Kidney (tissue), 13 donors: ENCODE measurements at regions not wholly inside any gene's neighbourhood (a gene's known extent, or its start where the extent isn't known, plus 50 kb on each side); places are given as distances from the start of the nearest gene placed in this dataset.
A peak's percentile ranks its signal among the peaks of the same experiment; 100 is the strongest.

ENCODE experiments used
- DNase-seq, 5 donors: peaks; one replicate each; pipeline ENCODE4 v3.0.0-alpha.2; 2013 to 2020
- FAIRE-seq: peaks from 2 replicates; lab custom pipeline; 2012; peaks lifted over from hg19 to GRCh38; lab: Jason Lieb, UNC
- H3K27ac ChIP-seq, 2 donors: one replicate each; pipeline ENCODE4 v1.7.0; 2013; ENCODE audit warnings: low read depth in 2 of 2, low read length in 2 of 2, inconsistent platforms in 1 of 2
- H3K27me3 ChIP-seq: one replicate; pipeline ENCODE4 v1.7.1; 2013; ENCODE audit warnings: low read length, inconsistent platforms; ENCODE audit not compliant: control insufficient read depth, insufficient read depth
- H3K36me3 ChIP-seq, 3 donors: one replicate each; pipeline versions ENCODE4 v1.7.0 to v1.7.1; 2013; ENCODE audit warnings: low read length in 3 of 3, control low read depth in 1 of 3, inconsistent platforms in 1 of 3; ENCODE audit not compliant: insufficient read depth in 3 of 3, control insufficient read depth in 2 of 3
- H3K4me1 ChIP-seq, 3 donors: one replicate each; pipeline versions ENCODE4 v1.7.0 to v1.7.1; 2013; ENCODE audit warnings: low read length in 3 of 3, inconsistent platforms in 1 of 3, low read depth in 1 of 3; ENCODE audit not compliant: control insufficient read depth in 2 of 3, insufficient read depth in 2 of 3
- H3K4me3 ChIP-seq, 3 donors: one replicate each; pipeline versions ENCODE4 v1.7.0 to v1.8.1; 2013; ENCODE audit warnings: low read length in 3 of 3, control low read depth in 1 of 3, inconsistent platforms in 1 of 3
- H3K9ac ChIP-seq, 3 donors: one replicate each; pipeline versions ENCODE4 v1.7.0 to v1.7.1; 2013; ENCODE audit warnings: low read length in 3 of 3, control low read depth in 1 of 3, inconsistent platforms in 1 of 3
- H3K9me3 ChIP-seq, 3 donors: one replicate each; pipeline versions ENCODE4 v1.7.0 to v1.7.1; 2013; ENCODE audit warnings: low read length in 3 of 3, control low read depth in 1 of 3, inconsistent platforms in 1 of 3; ENCODE audit not compliant: control insufficient read depth in 2 of 3, insufficient read depth in 1 of 3
- intact Hi-C: fragments of 100-400 bp; cut with DNase I; formaldehyde crosslinking; loops from one replicate; pipeline ENCODE4 v1.11.1; 2022
- TF ChIP-seq, protein P1 (sequence below): IDR thresholded peaks from 3 replicates; pipeline ENCODE4 v1.5.1; 2012; ENCODE audit warnings: mild to moderate bottlenecking, moderate library complexity, borderline replicate concordance; ENCODE audit not compliant: insufficient read depth; ENCODE audit errors: extremely low read depth
- donor health status: control.
- donor health status: control.
- donor health status: control.
- donor health status: control.
- donor health status: control.
- donor health status: DM: yes; HTN: yes; CAD: no.
- donor health status: Normal renal cell carcinoma (clear cell type).

DNA sequence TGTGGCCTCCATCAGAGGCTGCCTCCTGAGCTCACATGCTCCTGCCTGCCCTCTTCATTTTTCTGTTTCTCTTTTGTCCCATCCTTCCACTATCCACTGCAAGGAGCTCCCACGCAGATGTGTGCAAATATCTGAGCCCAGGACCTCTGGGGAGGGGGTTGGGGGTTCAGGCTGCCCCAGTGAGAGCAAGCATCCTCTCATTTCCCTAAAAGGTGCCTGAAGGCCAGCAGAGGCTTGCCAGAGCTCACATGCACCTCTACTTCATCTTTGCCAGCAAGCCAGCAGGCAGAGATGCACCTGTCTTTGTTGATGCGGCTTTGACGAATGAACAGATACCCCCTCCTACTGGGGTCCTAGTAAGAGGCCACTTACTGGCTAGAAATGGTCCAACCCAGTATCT is 128.8 kb downstream of the FGF9 start:
- Histone ChIP-seq H3K9me3 (no peaks in the 10 kb centered on the region), H3K27me3 (no peaks in the 10 kb centered on the region), H3K4me3 (no peak overlapping the region), H3K27ac (no peak overlapping the region), H3K9ac (no peak overlapping the region), H3K4me1 (no peaks in the 10 kb centered on the region), H3K36me3 (no peaks in the 10 kb centered on the region)
- TF ChIP-seq, protein P1, sequence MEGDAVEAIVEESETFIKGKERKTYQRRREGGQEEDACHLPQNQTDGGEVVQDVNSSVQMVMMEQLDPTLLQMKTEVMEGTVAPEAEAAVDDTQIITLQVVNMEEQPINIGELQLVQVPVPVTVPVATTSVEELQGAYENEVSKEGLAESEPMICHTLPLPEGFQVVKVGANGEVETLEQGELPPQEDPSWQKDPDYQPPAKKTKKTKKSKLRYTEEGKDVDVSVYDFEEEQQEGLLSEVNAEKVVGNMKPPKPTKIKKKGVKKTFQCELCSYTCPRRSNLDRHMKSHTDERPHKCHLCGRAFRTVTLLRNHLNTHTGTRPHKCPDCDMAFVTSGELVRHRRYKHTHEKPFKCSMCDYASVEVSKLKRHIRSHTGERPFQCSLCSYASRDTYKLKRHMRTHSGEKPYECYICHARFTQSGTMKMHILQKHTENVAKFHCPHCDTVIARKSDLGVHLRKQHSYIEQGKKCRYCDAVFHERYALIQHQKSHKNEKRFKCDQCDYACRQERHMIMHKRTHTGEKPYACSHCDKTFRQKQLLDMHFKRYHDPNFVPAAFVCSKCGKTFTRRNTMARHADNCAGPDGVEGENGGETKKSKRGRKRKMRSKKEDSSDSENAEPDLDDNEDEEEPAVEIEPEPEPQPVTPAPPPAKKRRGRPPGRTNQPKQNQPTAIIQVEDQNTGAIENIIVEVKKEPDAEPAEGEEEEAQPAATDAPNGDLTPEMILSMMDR, result no peak
- no peak for DNase-seq
- no peak for FAIRE-seq
- intact Hi-C loops, result no loop called here

DNA sequence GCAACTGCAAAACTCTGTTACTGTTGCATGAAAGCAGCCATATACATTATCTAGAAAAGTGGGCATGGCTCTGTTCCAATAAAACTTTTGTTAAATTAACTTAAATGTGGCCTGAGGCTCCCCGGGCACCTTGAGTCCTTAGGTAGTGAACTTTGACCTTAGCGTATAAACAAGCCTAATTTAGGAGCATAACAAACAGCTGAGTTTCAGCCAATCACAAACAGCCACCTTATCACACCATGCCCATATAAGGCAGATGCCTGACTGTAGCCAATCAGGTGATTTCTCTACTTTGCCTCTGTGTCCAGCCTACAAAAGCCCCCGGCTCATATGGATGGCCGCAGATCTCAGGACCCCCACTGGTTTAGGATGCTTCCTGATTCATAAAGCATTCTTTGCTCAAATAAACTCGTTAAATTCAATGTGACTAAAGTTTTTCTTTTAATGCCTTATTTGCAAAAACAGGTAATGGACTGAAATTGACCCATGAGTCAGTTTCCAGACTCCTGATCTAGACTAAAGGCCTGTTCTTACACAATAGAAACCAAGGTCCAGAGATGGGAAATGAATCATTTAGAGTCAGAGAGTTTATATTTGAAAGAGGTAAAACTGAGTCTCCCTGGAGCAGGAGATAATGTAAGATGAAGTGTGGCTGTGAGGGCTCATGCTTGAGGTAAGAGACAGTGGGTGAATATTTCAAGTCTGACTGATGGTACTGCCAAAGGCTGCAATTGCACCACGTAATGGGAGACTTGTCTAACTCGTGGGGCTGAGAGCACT is 130.2 kb downstream of the FGF9 start:
- TF ChIP-seq, protein P1, result no peak
- H3K9ac ChIP-seq, result no peak overlapping the region
- no peaks in the 10 kb centered on the region for H3K36me3 ChIP-seq
- no peaks in the 10 kb centered on the region for H3K4me1 ChIP-seq
- DNase-seq, result no peak
- no peaks in the 10 kb centered on the region for H3K27me3 ChIP-seq
- no peak overlapping the region for H3K27ac ChIP-seq
- intact Hi-C loops, result no loop called here
- H3K4me3 ChIP-seq, result no peak overlapping the region
- H3K9me3 ChIP-seq, result no peaks in the 10 kb centered on the region
- no peak for FAIRE-seq

DNA sequence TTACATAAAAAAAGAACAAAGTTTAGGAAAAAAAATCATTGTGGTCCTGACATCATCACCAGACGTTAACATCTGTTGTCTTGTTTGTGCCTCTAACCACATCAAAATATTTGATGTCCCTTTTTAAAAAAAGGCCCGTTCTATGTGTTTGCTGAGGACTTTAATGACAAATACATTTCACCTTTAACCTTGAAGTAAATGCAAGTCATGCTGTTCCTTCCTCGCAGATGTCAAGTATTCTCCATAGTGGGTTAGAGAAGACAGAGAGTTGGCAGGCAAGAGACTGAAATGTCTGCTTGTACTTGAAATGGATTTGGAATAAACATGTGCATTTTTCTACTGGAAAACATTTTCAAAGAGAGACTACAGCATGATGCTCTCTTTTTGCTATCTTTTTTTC is 134.9 kb downstream of the FGF9 start:
- Histone ChIP-seq H3K9ac (no peak overlapping the region), H3K36me3 (no peaks in the 10 kb centered on the region), H3K9me3 (no peaks in the 10 kb centered on the region), H3K27ac (no peak overlapping the region), H3K4me3 (no peak overlapping the region), H3K27me3 (no peaks in the 10 kb centered on the region), H3K4me1 (no peaks in the 10 kb centered on the region)
- TF ChIP-seq, protein P1, result no peak
- intact Hi-C loops, result no loop called here
- DNase-seq (no peak), FAIRE-seq (no peak)

DNA sequence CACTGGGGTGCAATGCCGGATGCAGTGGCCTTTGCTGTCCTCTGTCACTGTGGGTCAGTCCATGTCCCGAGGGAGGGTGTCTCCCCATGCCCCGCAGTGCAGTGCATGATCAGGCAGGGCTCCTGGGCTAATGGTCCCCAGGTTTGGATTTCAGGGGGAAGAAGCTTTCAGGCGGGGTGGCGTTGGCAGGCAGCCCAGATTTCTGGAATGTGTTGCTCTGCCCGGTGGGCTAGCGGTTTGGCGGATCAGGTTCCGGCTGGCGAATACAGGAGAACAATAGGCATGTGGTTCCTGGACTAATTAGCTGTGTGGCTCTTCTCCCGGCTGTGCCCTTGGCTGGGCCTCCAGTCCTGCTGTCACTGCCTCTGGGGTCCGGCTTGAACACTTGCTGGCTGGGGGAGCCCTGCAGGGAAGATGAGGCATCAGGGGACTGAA is 141.3 kb downstream of the FGF9 start:
- FAIRE-seq, result no peak
- no peaks in the 10 kb centered on the region for H3K36me3 ChIP-seq
- H3K27ac ChIP-seq, result peak overlapping the region; percentile 14 to 78
- no peaks in the 10 kb centered on the region for H3K9me3 ChIP-seq
- H3K27me3 ChIP-seq, result no peaks in the 10 kb centered on the region
- H3K9ac ChIP-seq, result no peak overlapping the region
- intact Hi-C loops, result no loop called here
- H3K4me3 ChIP-seq, result peak overlapping the region in 1 of 3 donors; percentile 8
- peak; percentile 77 to 87 (median 84) for DNase-seq
- peaks cover 0 to 15% (median 7%) of the 10 kb centered on the region in 3 donors for H3K4me1 ChIP-seq
- TF ChIP-seq, protein P1, result no peak
